GM18508 (cell line): ENCODE measurements at regions not wholly inside any gene's neighbourhood (a gene's known extent, or its start where the extent isn't known, plus 50 kb on each side); places are given as distances from the start of the nearest gene placed in this dataset.

Experiments used
- ATAC-seq: cut with Tn5 transposase; IDR thresholded peaks from one replicate; pipeline ENCODE4 v1.9.1; 2021; ENCODE audit warnings: moderate number of reproducible peaks; ENCODE audit not compliant: insufficient read depth, unreplicated experiment

- ATAC-seq = no peak
Measured at GRCh38 chrX:9339603-9340491, 125.0 kb upstream of the TBL1X start.

GRCh38 chrX:9340598-9341290 is 124.1 kb upstream of the TBL1X start:
- ATAC-seq = no peak

- peak; percentile 91 for ATAC-seq
Measured at GRCh38 chrX:9341291-9342201, 123.3 kb upstream of the TBL1X start.

- no peak for ATAC-seq
Measured at GRCh38 chrX:9342561-9343051, 122.3 kb upstream of the TBL1X start.

- ATAC-seq = no peak
Measured at GRCh38 chrX:9343971-9344370, 120.9 kb upstream of the TBL1X start.

GRCh38 chrX:9345957-9346356 is 118.9 kb upstream of the TBL1X start:
- ATAC-seq = no peak

- ATAC-seq = no peak
Measured at GRCh38 chrX:9349572-9350494, 115.0 kb upstream of the TBL1X start.

GRCh38 chrX:9351126-9351525 is 113.7 kb upstream of the TBL1X start:
- ATAC-seq = no peak

GRCh38 chrX:9352243-9352642 is 112.6 kb upstream of the TBL1X start:
- ATAC-seq = peak; percentile 47

- peak; percentile 44 for ATAC-seq
Measured at GRCh38 chrX:9352694-9353411, 112.0 kb upstream of the TBL1X start.

- ATAC-seq = no peak
Measured at GRCh38 chrX:9354918-9355317, 109.9 kb upstream of the TBL1X start.

- no peak for ATAC-seq
Measured at GRCh38 chrX:9355739-9356138, 109.1 kb upstream of the TBL1X start.

- no peak for ATAC-seq
Measured at GRCh38 chrX:9356846-9357245, 108.0 kb upstream of the TBL1X start.

GRCh38 chrX:9357518-9358114 is 107.2 kb upstream of the TBL1X start:
- ATAC-seq = no peak

- no peak for ATAC-seq
Measured at GRCh38 chrX:9362363-9362928, 102.4 kb upstream of the TBL1X start.

GRCh38 chrX:9367421-9367820 is 97.4 kb upstream of the TBL1X start:
- no peak for ATAC-seq

GRCh38 chrX:9368262-9368661 is 96.6 kb upstream of the TBL1X start:
- no peak for ATAC-seq

- no peak for ATAC-seq
Measured at GRCh38 chrX:9369802-9370291, 95.0 kb upstream of the TBL1X start.
